Panc1 (cell line): ENCODE measurements at regions not wholly inside any gene's neighbourhood (a gene's known extent, or its start where the extent isn't known, plus 50 kb on each side); places are given as distances from the start of the nearest gene placed in this dataset.

ENCODE experiments used
- POLR2AphosphoS5 ChIP-seq: IDR thresholded peaks from 2 replicates; pipeline ENCODE4 v1.6.1; 2012; ENCODE audit warnings: mild to moderate bottlenecking, low read depth, low read length, moderate library complexity
- SIN3A ChIP-seq: IDR thresholded peaks from 2 replicates; pipeline ENCODE4 v1.6.1; 2012; ENCODE audit warnings: low read depth, mild to moderate bottlenecking, low read length, moderate library complexity, borderline replicate concordance; ENCODE audit not compliant: insufficient read depth
- TF ChIP-seq, protein P1 (sequence below), 2 experiments: IDR thresholded peaks; 2 replicates each; pipeline ENCODE4 v1.6.1; 2011 to 2012; ENCODE audit warnings: low read depth in 2 of 2, control low read depth in 1 of 2, low read length in 1 of 2, mild to moderate bottlenecking in 1 of 2, moderate library complexity in 1 of 2; ENCODE audit not compliant: insufficient read depth in 1 of 2
- TF ChIP-seq, protein P2 (sequence below): fragments of 450-650 bp; IDR thresholded peaks from 2 replicates; pipeline ENCODE4 v1.5.1; 2017; ENCODE audit warnings: mild to moderate bottlenecking

DNA sequence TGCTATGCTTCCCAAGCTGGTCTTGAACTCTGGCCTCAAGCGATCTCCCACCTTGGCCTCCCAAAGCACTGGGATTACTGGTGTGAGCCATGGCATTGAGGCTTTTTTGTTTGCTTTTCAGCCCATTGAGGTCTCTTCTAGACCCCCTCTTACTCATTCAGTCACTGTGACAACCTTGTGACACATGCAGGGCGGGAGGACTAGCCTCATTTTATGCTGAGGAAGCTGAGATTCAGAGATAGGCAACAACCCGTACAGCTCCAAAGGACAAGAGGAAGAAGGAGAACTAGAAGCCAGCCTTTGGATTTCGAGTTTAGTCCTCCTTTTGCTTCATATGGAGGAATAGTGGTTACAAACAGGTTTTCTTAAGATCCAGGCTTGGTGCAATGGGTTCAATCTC lies 83.9 kb upstream of the WDR26 start:
- TF ChIP-seq, protein P1, sequence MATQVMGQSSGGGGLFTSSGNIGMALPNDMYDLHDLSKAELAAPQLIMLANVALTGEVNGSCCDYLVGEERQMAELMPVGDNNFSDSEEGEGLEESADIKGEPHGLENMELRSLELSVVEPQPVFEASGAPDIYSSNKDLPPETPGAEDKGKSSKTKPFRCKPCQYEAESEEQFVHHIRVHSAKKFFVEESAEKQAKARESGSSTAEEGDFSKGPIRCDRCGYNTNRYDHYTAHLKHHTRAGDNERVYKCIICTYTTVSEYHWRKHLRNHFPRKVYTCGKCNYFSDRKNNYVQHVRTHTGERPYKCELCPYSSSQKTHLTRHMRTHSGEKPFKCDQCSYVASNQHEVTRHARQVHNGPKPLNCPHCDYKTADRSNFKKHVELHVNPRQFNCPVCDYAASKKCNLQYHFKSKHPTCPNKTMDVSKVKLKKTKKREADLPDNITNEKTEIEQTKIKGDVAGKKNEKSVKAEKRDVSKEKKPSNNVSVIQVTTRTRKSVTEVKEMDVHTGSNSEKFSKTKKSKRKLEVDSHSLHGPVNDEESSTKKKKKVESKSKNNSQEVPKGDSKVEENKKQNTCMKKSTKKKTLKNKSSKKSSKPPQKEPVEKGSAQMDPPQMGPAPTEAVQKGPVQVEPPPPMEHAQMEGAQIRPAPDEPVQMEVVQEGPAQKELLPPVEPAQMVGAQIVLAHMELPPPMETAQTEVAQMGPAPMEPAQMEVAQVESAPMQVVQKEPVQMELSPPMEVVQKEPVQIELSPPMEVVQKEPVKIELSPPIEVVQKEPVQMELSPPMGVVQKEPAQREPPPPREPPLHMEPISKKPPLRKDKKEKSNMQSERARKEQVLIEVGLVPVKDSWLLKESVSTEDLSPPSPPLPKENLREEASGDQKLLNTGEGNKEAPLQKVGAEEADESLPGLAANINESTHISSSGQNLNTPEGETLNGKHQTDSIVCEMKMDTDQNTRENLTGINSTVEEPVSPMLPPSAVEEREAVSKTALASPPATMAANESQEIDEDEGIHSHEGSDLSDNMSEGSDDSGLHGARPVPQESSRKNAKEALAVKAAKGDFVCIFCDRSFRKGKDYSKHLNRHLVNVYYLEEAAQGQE (IDR thresholded peaks at IDR 0.05; ENCODE audit: insufficient read depth in 1 of 2, low read depth in 2 of 2, low read length in 1 of 2), result no peak
- TF ChIP-seq, protein P2, sequence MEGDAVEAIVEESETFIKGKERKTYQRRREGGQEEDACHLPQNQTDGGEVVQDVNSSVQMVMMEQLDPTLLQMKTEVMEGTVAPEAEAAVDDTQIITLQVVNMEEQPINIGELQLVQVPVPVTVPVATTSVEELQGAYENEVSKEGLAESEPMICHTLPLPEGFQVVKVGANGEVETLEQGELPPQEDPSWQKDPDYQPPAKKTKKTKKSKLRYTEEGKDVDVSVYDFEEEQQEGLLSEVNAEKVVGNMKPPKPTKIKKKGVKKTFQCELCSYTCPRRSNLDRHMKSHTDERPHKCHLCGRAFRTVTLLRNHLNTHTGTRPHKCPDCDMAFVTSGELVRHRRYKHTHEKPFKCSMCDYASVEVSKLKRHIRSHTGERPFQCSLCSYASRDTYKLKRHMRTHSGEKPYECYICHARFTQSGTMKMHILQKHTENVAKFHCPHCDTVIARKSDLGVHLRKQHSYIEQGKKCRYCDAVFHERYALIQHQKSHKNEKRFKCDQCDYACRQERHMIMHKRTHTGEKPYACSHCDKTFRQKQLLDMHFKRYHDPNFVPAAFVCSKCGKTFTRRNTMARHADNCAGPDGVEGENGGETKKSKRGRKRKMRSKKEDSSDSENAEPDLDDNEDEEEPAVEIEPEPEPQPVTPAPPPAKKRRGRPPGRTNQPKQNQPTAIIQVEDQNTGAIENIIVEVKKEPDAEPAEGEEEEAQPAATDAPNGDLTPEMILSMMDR, result no peak
- no peak for TF ChIP-seq POLR2AphosphoS5
- no peak for TF ChIP-seq SIN3A
